ENCODE measurements at regions not wholly inside any gene's neighbourhood (a gene's known extent, or its start where the extent isn't known, plus 50 kb on each side); places are given as distances from the start of the nearest gene placed in this dataset.
"Not testable (repeated sequence)": the region's sequence is repeated elsewhere in the genome, so short reads cannot be mapped to it uniquely, and the experiment has no call there.

- DNase-seq (ENCODE audit: low read depth): no peak
- TF ChIP-seq, protein P1, sequence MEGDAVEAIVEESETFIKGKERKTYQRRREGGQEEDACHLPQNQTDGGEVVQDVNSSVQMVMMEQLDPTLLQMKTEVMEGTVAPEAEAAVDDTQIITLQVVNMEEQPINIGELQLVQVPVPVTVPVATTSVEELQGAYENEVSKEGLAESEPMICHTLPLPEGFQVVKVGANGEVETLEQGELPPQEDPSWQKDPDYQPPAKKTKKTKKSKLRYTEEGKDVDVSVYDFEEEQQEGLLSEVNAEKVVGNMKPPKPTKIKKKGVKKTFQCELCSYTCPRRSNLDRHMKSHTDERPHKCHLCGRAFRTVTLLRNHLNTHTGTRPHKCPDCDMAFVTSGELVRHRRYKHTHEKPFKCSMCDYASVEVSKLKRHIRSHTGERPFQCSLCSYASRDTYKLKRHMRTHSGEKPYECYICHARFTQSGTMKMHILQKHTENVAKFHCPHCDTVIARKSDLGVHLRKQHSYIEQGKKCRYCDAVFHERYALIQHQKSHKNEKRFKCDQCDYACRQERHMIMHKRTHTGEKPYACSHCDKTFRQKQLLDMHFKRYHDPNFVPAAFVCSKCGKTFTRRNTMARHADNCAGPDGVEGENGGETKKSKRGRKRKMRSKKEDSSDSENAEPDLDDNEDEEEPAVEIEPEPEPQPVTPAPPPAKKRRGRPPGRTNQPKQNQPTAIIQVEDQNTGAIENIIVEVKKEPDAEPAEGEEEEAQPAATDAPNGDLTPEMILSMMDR (IDR thresholded peaks at IDR 0.05; ENCODE audit: insufficient read depth, low read depth, low read length): no peak
- H3K4me3 ChIP-seq (ENCODE audit: low read depth, low read length): no peak overlapping the region
Observed at GRCh38 chr14:86761611-86762010, 1231.4 kb downstream of the GALC start.

GRCh38 chr14:86756521-86757190, 1226.7 kb downstream of the FLRT2 start:
- H3K4me3 ChIP-seq (ENCODE audit: low read depth, low read length): no peak overlapping the region
- DNase-seq (ENCODE audit: low read depth): no peak
- TF ChIP-seq, protein P1 (IDR thresholded peaks at IDR 0.05; ENCODE audit: insufficient read depth, low read depth, low read length): no peak

DNA sequence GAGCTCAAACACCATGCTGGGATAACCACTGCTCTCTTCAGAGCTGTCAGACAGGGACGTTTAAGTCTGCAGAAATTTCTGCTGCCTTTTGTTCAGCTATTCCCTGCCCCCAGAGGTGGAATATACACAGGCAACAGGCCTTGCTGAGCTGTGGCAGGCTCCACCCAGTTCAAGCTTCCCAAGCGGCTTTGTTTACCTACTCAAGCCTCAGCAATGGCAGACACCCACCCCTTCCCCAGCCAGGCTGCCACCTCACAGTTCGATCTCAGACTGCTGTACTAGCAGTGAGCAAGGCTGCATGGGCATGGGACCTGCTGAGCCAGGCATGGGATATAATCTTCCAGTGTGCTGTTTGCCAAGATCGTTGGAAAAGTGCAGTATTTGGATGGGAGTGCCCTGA, 1220.5 kb downstream of the FLRT2 start:
- H3K4me3 ChIP-seq (ENCODE audit: low read depth, low read length); DNase-seq (ENCODE audit: low read depth): not testable (repeated sequence)

- H3K4me3 ChIP-seq (ENCODE audit: low read depth, low read length): no peak overlapping the region
- no peak for DNase-seq (ENCODE audit: low read depth)
- TF ChIP-seq, protein P1 (IDR thresholded peaks at IDR 0.05; ENCODE audit: insufficient read depth, low read depth, low read length): no peak
Observed at GRCh38 chr14:86739761-86740160, 1209.8 kb downstream of the FLRT2 start.

GRCh38 chr14:86731427-86731826, 1201.5 kb downstream of the FLRT2 start:
- not testable (repeated sequence) for H3K4me3 ChIP-seq (ENCODE audit: low read depth, low read length); DNase-seq (ENCODE audit: low read depth)

- H3K4me3 ChIP-seq (ENCODE audit: low read depth, low read length): no peak overlapping the region
- TF ChIP-seq, protein P1 (IDR thresholded peaks at IDR 0.05; ENCODE audit: insufficient read depth, low read depth, low read length): no peak
- DNase-seq (ENCODE audit: low read depth): no peak
Observed at GRCh38 chr14:86723254-86723624, 1193.3 kb downstream of the FLRT2 start.

- TF ChIP-seq, protein P1 (IDR thresholded peaks at IDR 0.05; ENCODE audit: insufficient read depth, low read depth, low read length): no peak
- no peak for DNase-seq (ENCODE audit: low read depth)
- no peak overlapping the region for H3K4me3 ChIP-seq (ENCODE audit: low read depth, low read length)
Observed at GRCh38 chr14:86722612-86723253, 1192.8 kb downstream of the FLRT2 start.

- no peak overlapping the region for H3K4me3 ChIP-seq (ENCODE audit: low read depth, low read length)
- DNase-seq (ENCODE audit: low read depth): no peak
- TF ChIP-seq, protein P1 (IDR thresholded peaks at IDR 0.05; ENCODE audit: insufficient read depth, low read depth, low read length): no peak
Observed at GRCh38 chr14:86714575-86714974, 1184.6 kb downstream of the FLRT2 start.

Measured in fibroblast of villous mesenchyme (primary cell).